ENCODE measurements at regions not wholly inside any gene's neighbourhood (a gene's known extent, or its start where the extent isn't known, plus 50 kb on each side); places are given as distances from the start of the nearest gene placed in this dataset.
"Not testable (repeated sequence)": the region's sequence is repeated elsewhere in the genome, so short reads cannot be mapped to it uniquely, and the experiment has no call there.

DNA sequence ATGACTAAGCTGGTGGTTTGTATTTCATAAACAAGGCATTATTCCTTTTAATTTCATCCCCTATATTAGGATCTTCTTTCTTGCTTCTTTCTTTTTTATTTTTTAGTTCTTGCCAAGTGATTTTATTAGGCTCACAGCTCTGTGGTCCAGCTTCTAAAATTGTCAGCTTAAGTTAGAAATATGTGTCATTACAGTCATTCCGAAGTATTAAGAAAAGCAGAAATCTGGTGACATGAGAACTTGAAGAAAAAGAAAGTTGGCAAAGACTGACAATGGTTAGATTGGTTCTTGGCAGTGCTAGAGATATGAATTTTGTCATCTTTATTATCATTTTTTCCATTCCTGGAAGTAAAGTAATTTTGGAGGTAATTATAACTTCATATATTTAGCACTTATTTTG lies 166.5 kb upstream of the PRR16 start:
- no peak overlapping the region for H3K4me3 Mint-ChIP-seq
- no peaks in the 10 kb centered on the region for H3K4me1 Mint-ChIP-seq (ENCODE audit: low read depth)
- no peaks in the 10 kb centered on the region for H3K36me3 Mint-ChIP-seq (ENCODE audit: low read depth)
- H3K27ac Mint-ChIP-seq = no peak overlapping the region
- no peaks in the 10 kb centered on the region for H3K9me3 Mint-ChIP-seq
- no peaks in the 10 kb centered on the region for H3K27me3 Mint-ChIP-seq (ENCODE audit: low read depth)

DNA sequence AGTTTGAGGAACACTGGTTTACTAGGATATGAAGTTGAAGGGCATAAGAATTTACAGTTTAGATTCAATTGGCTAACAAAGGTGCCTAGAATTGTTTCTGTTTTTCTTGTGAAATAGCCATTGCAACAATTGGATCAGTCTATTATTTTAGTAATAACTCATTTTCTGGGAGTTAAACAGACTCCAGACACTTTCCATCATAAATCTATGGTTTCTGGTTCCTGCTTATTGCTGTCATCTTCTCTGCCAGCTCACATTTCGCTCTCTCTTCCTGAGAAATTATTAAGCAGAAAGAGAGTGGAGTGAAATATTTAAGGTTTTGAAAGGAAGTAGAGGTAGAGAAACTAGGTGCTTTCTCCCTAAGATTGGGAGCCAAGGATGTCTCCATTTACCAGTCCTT lies 165.1 kb upstream of the PRR16 start:
- H3K27ac Mint-ChIP-seq = no peak overlapping the region
- no peak overlapping the region for H3K4me3 Mint-ChIP-seq
- no peaks in the 10 kb centered on the region for H3K36me3 Mint-ChIP-seq (ENCODE audit: low read depth)
- H3K4me1 Mint-ChIP-seq (ENCODE audit: low read depth) = no peaks in the 10 kb centered on the region
- no peaks in the 10 kb centered on the region for H3K9me3 Mint-ChIP-seq
- no peaks in the 10 kb centered on the region for H3K27me3 Mint-ChIP-seq (ENCODE audit: low read depth)

DNA sequence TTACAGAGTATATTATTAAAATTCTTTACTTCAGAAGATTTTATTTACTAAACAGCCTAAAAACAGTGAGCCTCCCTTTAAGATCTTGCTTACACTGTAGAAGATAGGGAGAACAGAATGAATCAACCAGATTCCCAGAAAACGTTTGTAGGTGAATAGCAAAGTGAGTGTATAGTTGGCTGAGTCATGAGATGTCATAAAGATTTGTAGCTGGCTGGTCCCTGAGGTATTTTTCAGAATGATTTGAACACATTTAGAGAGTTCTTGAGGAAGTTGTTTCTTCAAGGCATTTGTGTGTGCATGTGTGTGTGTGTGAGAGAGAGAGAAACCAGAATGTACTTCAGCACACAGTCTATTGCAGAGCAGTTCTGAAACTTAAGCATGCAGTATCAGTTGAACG lies 159.4 kb upstream of the PRR16 start:
- no peaks in the 10 kb centered on the region for H3K36me3 Mint-ChIP-seq (ENCODE audit: low read depth)
- H3K9me3 Mint-ChIP-seq = no peaks in the 10 kb centered on the region
- H3K27ac Mint-ChIP-seq = no peak overlapping the region
- no peak overlapping the region for H3K4me3 Mint-ChIP-seq
- no peaks in the 10 kb centered on the region for H3K4me1 Mint-ChIP-seq (ENCODE audit: low read depth)
- no peaks in the 10 kb centered on the region for H3K27me3 Mint-ChIP-seq (ENCODE audit: low read depth)

DNA sequence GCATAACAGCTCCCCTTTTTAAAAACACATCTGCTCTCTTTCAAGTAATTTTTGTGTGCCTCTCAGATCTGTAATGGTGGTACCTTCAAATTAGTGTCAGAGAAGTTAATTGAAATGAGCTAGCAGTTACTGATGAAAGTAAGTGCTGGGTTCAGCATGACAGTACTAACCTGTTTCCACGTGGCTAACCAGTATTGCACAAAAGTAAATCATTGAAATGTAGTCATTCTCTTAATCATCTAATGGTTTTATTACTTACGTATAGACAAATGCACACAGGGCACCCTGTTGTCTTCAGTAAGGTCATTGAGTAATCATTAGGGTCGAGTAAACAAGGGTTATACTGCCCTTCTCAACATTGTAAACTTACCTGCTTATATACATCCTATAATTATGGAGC lies 157.8 kb upstream of the PRR16 start:
- Mint-ChIP-seq H3K9me3 (no peaks in the 10 kb centered on the region), H3K4me1 (ENCODE audit: low read depth) (no peaks in the 10 kb centered on the region), H3K36me3 (ENCODE audit: low read depth) (no peaks in the 10 kb centered on the region), H3K27ac (no peak overlapping the region), H3K4me3 (no peak overlapping the region), H3K27me3 (ENCODE audit: low read depth) (no peaks in the 10 kb centered on the region)

DNA sequence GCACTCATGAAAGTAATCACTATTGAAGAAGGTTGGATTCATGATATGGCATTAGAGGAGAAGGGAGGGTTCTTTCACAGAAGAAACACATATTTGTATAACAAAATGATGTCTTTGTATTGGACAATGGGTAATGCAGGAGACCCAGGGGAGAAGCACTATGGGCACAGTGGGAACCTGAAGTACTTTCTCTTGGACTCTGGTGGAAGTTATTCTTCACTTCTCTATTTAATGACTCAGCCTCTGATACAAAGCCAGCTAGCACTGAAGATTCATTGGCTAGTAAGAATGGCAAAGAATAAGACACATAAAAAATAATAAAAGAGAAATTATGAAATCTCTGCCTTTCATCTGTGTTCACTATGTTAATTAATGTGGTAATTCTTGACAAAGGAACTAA lies 149.9 kb upstream of the PRR16 start:
- Mint-ChIP-seq H3K4me3 (no peak overlapping the region), H3K4me1 (ENCODE audit: low read depth) (no peaks in the 10 kb centered on the region), H3K27ac (no peak overlapping the region), H3K36me3 (ENCODE audit: low read depth) (no peaks in the 10 kb centered on the region), H3K9me3 (no peaks in the 10 kb centered on the region), H3K27me3 (ENCODE audit: low read depth) (no peaks in the 10 kb centered on the region)

DNA sequence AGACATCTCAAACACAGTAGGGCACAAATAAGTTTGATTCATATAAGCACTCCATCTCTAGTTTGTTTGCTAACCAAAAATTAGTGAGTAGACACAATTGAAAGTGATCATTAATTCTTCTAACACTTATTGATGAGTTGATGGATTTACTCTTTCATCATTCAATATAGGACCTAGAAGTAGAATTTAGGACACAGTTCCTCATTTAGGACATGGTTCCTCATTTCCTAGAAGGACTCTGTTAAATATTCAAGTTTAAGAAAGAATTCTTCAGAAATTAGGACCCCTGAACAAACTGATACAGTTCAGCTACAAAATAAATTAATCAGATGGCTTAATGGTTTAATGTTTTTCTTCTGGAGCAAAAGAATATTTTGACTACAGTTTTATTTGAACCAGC lies 143.5 kb upstream of the PRR16 start:
- H3K9me3 Mint-ChIP-seq = no peaks in the 10 kb centered on the region
- H3K27me3 Mint-ChIP-seq (ENCODE audit: low read depth) = no peaks in the 10 kb centered on the region
- H3K4me3 Mint-ChIP-seq = no peak overlapping the region
- H3K4me1 Mint-ChIP-seq (ENCODE audit: low read depth) = no peaks in the 10 kb centered on the region
- no peak overlapping the region for H3K27ac Mint-ChIP-seq
- no peaks in the 10 kb centered on the region for H3K36me3 Mint-ChIP-seq (ENCODE audit: low read depth)

DNA sequence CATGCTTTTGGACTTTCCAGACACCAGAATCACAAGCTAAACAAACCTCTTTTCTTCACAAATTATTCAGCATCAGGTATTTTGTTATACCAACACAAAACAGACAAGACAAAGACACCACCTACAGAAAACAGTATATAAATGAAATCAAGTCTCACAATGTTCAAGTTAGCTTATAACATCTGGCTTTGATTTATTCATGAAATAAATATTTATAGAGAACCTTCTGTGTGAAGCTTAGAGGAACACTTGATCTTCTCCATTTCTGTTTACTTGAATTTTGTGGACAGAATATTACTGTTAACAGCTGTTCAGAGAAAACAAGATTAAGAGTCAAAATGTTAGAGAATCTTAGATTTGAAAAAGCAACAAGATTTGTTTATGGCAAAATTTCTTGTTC lies 137.4 kb upstream of the PRR16 start:
- no peaks in the 10 kb centered on the region for H3K4me1 Mint-ChIP-seq (ENCODE audit: low read depth)
- no peak overlapping the region for H3K27ac Mint-ChIP-seq

DNA sequence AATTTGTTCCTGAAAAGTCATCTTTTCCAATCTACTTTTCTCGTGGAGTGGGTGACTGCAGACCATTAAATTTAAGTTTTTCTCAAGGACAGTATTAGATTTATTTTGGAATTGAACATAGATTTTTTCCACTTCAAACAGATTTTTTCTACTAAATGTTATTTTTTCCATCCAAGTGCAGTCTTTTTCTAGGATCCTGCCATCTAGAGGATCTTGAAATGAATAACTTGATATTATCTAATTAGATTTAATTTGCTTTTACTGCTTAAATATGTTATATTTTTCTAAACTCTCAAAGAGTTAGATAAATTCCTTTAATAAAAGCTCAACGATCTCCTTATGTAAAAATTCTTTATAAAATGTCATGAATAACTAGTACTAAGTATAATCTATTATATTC lies 136.9 kb upstream of the PRR16 start:
- Mint-ChIP-seq H3K36me3 (ENCODE audit: low read depth) (no peaks in the 10 kb centered on the region), H3K27ac (no peak overlapping the region), H3K27me3 (ENCODE audit: low read depth) (no peaks in the 10 kb centered on the region), H3K9me3 (no peaks in the 10 kb centered on the region), H3K4me3 (no peak overlapping the region), H3K4me1 (ENCODE audit: low read depth) (no peaks in the 10 kb centered on the region)

More for the DNA sequence above, 137.4 kb upstream of the PRR16 start:
- Mint-ChIP-seq H3K9me3 (no peaks in the 10 kb centered on the region), H3K36me3 (ENCODE audit: low read depth) (no peaks in the 10 kb centered on the region), H3K27me3 (ENCODE audit: low read depth) (no peaks in the 10 kb centered on the region), H3K4me3 (no peak overlapping the region)

DNA sequence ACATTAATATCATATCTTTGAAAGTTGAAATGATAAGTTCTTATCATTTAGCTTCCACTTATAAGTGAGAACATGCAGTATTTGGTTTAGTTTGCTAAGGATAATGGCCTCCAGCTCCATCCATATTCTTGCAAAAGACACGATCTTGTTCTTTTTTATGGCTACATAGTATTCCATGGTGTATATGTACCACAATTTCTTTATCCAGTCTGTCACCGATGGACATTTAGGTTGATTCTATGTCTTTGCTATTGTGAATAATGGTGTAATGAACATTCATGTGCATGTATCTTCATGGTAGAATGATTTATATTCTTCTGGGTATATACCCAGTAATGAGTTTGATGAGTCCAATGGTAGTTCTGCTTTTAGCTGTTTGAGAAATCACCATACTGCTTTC lies 135.0 kb upstream of the PRR16 start:
- H3K36me3 Mint-ChIP-seq (ENCODE audit: low read depth) = no peaks in the 10 kb centered on the region
- no peaks in the 10 kb centered on the region for H3K9me3 Mint-ChIP-seq
- no peaks in the 10 kb centered on the region for H3K4me1 Mint-ChIP-seq (ENCODE audit: low read depth)
- no peak overlapping the region for H3K4me3 Mint-ChIP-seq
- no peaks in the 10 kb centered on the region for H3K27me3 Mint-ChIP-seq (ENCODE audit: low read depth)
- no peak overlapping the region for H3K27ac Mint-ChIP-seq

DNA sequence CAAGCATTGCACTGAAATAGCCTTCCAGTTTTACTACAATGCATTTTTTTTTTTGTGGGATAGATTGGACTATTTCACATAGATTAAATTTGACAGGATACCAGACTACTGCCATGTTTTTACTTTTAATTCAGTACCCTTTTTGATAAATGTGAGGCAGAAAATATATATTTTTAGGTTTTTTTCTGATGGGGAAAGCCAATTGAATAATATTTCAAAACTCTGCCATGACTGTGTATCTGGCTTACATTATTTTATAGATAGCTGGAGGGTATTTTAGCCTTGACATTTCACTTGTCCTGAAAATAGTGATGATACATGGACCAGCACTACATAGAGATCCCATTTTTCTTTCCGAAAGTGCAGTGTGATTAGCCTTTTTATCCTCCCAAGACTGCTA lies 133.5 kb upstream of the PRR16 start:
- Mint-ChIP-seq H3K36me3 (ENCODE audit: low read depth) (no peaks in the 10 kb centered on the region), H3K4me3 (no peak overlapping the region), H3K27me3 (ENCODE audit: low read depth) (no peaks in the 10 kb centered on the region), H3K27ac (no peak overlapping the region), H3K4me1 (ENCODE audit: low read depth) (no peaks in the 10 kb centered on the region), H3K9me3 (no peaks in the 10 kb centered on the region)

DNA sequence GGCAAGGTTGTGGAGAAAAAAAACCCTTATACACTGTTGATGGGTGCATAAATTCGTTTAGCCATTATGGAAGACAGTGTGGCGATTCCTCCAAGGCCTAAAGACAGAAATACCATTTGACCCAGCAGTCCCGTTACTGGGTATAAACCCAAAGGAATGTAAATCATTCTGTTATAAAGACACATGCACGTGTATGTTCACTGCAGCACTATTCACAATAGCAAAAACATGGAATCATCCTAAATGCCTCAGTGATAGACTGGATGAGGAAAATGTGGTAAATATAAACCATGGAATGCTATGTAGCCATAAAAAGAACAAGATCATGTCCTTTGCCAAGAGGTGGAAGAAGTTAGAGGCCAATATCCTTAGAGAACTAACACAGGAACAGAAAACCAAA lies 119.9 kb upstream of the PRR16 start:
- H3K4me1 Mint-ChIP-seq (ENCODE audit: low read depth) = no peaks in the 10 kb centered on the region
- no peaks in the 10 kb centered on the region for H3K36me3 Mint-ChIP-seq (ENCODE audit: low read depth)

DNA sequence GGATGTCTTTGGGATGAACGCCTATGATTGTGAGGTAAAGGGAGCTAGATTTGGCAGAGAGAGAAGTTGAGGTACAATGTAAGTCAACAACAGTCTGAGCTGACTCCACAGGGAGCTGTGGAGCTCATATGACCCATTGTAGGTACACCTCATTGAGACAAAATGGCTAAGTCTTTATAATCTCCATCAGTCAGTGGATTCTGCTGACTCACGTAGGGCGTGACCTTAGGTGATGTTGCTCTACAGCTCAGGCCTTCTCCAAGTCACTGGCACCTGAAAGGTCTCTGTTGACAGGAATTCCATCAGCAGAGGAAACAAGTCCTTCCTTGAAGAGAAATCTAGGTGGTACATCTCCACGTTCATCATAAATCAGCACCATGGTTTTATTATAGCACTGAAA lies 118.2 kb upstream of the PRR16 start:
- Mint-ChIP-seq H3K36me3 (ENCODE audit: low read depth) (no peaks in the 10 kb centered on the region), H3K4me1 (ENCODE audit: low read depth) (no peaks in the 10 kb centered on the region), H3K9me3 (peaks cover 7% of the 10 kb centered on the region), H3K27ac (no peak overlapping the region), H3K4me3 (no peak overlapping the region), H3K27me3 (ENCODE audit: low read depth) (no peaks in the 10 kb centered on the region)

More for the DNA sequence above, 119.9 kb upstream of the PRR16 start:
- no peaks in the 10 kb centered on the region for H3K9me3 Mint-ChIP-seq
- no peaks in the 10 kb centered on the region for H3K27me3 Mint-ChIP-seq (ENCODE audit: low read depth)
- H3K4me3 Mint-ChIP-seq = no peak overlapping the region
- no peak overlapping the region for H3K27ac Mint-ChIP-seq

DNA sequence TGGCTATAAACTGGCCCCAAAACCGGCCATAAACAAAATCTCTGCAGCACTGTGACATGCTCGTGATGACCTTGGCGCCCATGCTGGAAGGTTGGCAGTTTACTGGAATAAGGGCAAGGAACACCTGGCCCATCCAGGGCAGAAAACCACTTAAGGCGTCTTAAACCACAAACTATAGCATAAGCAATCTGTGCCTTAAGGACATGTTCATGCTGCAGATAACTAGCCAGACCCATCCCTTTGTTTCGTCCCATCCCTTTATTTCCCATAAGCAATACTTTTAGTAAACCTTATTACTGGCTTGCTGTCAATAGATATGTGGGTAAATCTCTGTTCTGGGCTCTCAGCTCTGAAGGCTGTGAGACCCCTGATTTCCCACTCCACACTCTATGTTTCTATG lies 113.0 kb upstream of the PRR16 start:
- H3K27me3 Mint-ChIP-seq (ENCODE audit: low read depth); H3K4me1 Mint-ChIP-seq (ENCODE audit: low read depth); H3K36me3 Mint-ChIP-seq (ENCODE audit: low read depth); H3K4me3 Mint-ChIP-seq; H3K27ac Mint-ChIP-seq: not testable (repeated sequence)
- H3K9me3 Mint-ChIP-seq = peaks cover 11% of the 10 kb centered on the region

DNA sequence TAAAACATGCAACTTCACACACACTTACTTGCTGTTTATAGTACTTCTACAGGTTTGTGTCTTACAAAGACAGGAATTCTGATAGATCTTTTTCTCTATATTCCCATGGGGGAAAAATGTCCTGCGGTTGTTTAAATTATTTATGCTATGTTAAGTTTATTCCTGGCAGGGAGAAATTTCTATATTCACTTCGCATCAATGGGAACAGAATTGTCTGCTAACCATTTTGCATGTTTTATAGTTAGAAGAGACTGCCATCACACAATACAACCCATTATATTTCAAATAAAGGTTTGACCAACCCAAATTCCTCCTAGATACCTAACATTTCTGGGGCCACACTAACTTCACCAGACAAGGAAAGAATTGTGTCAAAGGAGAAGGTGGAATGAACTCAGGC lies 110.0 kb upstream of the PRR16 start:
- Mint-ChIP-seq H3K36me3 (ENCODE audit: low read depth) (no peaks in the 10 kb centered on the region), H3K4me1 (ENCODE audit: low read depth) (no peaks in the 10 kb centered on the region)

DNA sequence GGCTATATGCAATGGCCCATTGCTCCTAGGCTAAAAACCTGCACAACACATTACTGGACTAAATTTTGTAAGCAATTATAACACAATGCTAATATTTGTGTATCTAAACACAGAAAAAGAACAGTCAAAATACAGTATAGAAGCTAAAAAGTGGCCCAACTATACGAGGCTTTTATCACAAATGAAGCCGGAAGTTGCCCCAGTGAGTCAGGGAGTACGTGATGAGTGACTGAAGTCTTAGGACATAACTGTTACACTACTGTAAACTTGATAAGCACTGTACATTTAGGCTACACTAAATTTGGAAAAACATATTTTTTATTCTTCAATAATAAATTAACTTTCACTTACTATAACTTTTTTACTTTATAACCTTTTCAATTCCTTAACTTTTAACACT lies 105.2 kb upstream of the PRR16 start:
- H3K27ac Mint-ChIP-seq = no peak overlapping the region
- H3K4me3 Mint-ChIP-seq = no peak overlapping the region
- no peaks in the 10 kb centered on the region for H3K27me3 Mint-ChIP-seq (ENCODE audit: low read depth)
- no peaks in the 10 kb centered on the region for H3K9me3 Mint-ChIP-seq
- no peaks in the 10 kb centered on the region for H3K36me3 Mint-ChIP-seq (ENCODE audit: low read depth)
- no peaks in the 10 kb centered on the region for H3K4me1 Mint-ChIP-seq (ENCODE audit: low read depth)

More for the DNA sequence above, 110.0 kb upstream of the PRR16 start:
- Mint-ChIP-seq H3K27ac (no peak overlapping the region), H3K4me3 (no peak overlapping the region), H3K9me3 (peaks cover 11% of the 10 kb centered on the region), H3K27me3 (ENCODE audit: low read depth) (no peaks in the 10 kb centered on the region)

DNA sequence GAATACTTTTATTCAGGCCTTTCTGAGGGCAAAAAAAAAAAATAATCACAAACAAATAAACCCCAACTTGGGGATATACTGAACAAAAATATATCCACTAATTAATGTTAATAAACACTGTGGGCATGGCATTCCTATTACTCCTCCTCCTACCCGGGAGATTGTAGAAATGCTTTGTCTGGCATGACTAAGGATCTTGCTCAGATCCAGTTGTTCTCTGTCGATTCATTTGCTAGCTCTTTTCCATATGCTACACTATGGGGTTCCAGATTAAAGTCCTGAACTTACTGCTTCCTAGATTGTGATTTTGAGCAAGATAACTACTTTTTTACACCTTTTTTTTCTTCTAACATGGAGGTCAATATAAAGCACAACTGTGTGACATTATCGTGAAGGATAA lies 102.2 kb upstream of the PRR16 start:
- H3K9me3 Mint-ChIP-seq = no peaks in the 10 kb centered on the region
- H3K36me3 Mint-ChIP-seq (ENCODE audit: low read depth) = no peaks in the 10 kb centered on the region
- H3K27ac Mint-ChIP-seq = no peak overlapping the region
- no peak overlapping the region for H3K4me3 Mint-ChIP-seq
- H3K27me3 Mint-ChIP-seq (ENCODE audit: low read depth) = no peaks in the 10 kb centered on the region
- no peaks in the 10 kb centered on the region for H3K4me1 Mint-ChIP-seq (ENCODE audit: low read depth)

Measured in T-helper 1 cell treated with Interleukin-12 subunit alpha and Interleukin-12 subunit beta and Interleukin-4 antibody, amounts not matched to agents 30 μg/mL and 1 μg/mL, for 36 hours (primary cell).